HUES64 (cell line): ENCODE measurements at regions not wholly inside any gene's neighbourhood (a gene's known extent, or its start where the extent isn't known, plus 50 kb on each side); places are given as distances from the start of the nearest gene placed in this dataset.

ENCODE experiments used
- H3K27ac ChIP-seq: 2 replicates; pipeline ENCODE4 v1.7.0; 2013; ENCODE audit warnings: low read depth, low read length, inconsistent platforms
- H3K27me3 ChIP-seq: 2 replicates; pipeline ENCODE4 v1.6.1; 2013; ENCODE audit warnings: mild to moderate bottlenecking, low read length; ENCODE audit not compliant: insufficient read depth
- H3K36me3 ChIP-seq: 2 replicates; pipeline ENCODE4 v1.6.1; 2013; ENCODE audit warnings: mild to moderate bottlenecking, low read length; ENCODE audit not compliant: insufficient read depth
- H3K4me1 ChIP-seq: 2 replicates; pipeline ENCODE4 v1.6.1; 2013; ENCODE audit warnings: mild to moderate bottlenecking, low read length, moderate library complexity; ENCODE audit not compliant: insufficient read depth
- H3K4me3 ChIP-seq: 2 replicates; pipeline ENCODE4 v1.5.1; 2013; ENCODE audit warnings: mild to moderate bottlenecking, low read length, moderate library complexity
- H3K9ac ChIP-seq: 2 replicates; pipeline ENCODE4 v1.6.1; 2013; ENCODE audit warnings: mild to moderate bottlenecking, low read depth, low read length
- H3K9me3 ChIP-seq: 2 replicates; pipeline ENCODE4 v1.6.1; 2013; ENCODE audit warnings: low read depth, low read length; ENCODE audit not compliant: insufficient read depth
- WGBS: fragments of 150-250, 120-280 bp; methylation state at CpG from one replicate; pipeline ENCODE4 v1.1.7; 2013; ENCODE audit warnings: missing lambda C conversion rate; 5-methylcytosine and 5-hydroxymethylcytosine counted together

DNA sequence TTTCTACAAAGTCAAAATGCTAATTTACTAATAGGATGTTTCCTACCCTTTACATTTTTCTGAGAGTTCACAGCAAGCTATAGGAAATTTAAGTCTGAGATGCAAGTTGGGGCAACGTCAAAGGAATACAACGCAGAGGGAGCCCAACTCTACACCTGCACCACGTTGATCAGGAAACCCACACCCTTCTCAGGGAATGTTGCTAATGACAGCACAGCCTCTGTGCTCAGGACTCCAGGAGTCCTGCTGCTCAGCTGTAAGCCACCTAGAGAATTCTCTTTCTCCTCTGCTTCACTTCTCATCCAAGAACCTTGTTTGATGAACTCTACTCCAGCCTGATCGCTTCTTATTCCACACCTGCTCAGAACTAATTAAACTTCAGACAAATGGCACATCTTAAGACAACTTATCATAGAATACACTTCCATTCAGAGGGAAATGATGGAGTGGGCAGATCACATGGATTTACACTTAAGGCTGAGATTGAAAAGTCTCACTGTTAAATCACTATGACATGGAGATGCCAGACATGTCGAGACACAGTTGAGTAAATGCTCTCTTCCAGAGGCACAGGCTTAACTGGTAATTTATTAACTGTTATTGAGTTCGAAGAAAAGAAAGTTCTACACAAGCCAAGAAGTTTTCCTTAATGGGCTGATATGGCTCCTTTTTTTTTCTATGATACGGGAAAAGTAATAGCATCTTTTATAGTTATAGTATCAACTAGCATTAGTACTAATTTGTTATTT, 811.6 kb upstream of the ARGLU1 start:
- no peaks in the 10 kb centered on the region for H3K27me3 ChIP-seq
- H3K36me3 ChIP-seq = no peaks in the 10 kb centered on the region
- 82% methylated on average over 6 of the region's 7 CpGs for WGBS
- no peak overlapping the region for H3K4me3 ChIP-seq
- no peak overlapping the region for H3K27ac ChIP-seq
- H3K9me3 ChIP-seq = no peaks in the 10 kb centered on the region
- no peak overlapping the region for H3K9ac ChIP-seq
- peaks cover 9% of the 10 kb centered on the region for H3K4me1 ChIP-seq

DNA sequence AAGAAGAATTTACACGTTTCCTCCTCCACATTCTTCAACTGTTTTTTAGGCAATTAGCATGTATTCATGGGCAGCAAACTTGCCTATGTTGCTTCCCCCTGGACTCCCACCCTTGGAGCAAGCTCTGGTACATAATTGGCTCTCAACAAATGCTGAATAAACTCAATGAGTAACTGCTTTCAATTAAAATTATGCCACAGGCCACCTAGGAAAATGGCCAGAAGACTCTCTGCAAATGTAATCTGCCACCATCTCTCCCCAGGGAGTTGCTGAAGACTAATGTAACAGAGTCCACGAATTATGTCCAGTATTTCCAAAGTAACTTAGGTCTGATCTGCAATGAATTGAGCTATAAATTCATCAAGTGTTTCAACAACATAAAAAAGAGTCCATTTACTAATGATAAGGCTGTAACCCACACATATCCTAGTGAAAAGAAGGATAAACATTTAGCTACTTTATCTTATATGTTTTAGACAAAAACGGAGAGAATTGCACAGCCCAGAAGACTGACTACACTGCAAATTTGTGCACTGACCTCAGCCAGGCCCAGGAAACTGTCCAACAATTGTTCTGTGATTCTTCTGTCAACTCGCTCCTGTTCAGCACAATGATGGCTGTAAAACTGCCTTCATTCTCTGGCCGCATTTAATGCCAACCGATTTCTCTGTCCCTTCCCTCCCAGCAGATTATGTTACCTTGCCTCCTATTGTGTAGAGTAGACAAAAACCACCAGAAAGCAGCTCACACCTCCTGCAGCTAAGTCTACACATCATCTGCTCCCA, 808.6 kb upstream of the ARGLU1 start:
- WGBS = 77% methylated on average over 6 of the region's 6 CpGs
- Histone ChIP-seq H3K27me3 (no peaks in the 10 kb centered on the region), H3K4me3 (no peak overlapping the region)

GRCh38 chr13:107375701-107376340, 807.9 kb upstream of the ARGLU1 start:
- Histone ChIP-seq H3K4me1 (peaks cover 14% of the 10 kb centered on the region), H3K4me3 (no peak overlapping the region), H3K9me3 (no peaks in the 10 kb centered on the region), H3K9ac (no peak overlapping the region), H3K36me3 (no peaks in the 10 kb centered on the region), H3K27ac (no peak overlapping the region), H3K27me3 (no peaks in the 10 kb centered on the region)
- WGBS = 94% methylated on average over 4 of the region's 4 CpGs

More for the DNA sequence above, 808.6 kb upstream of the ARGLU1 start:
- no peak overlapping the region for H3K9ac ChIP-seq
- no peaks in the 10 kb centered on the region for H3K36me3 ChIP-seq
- H3K4me1 ChIP-seq = peaks cover 12% of the 10 kb centered on the region
- H3K27ac ChIP-seq = no peak overlapping the region
- no peaks in the 10 kb centered on the region for H3K9me3 ChIP-seq

- Histone ChIP-seq H3K9ac (no peak overlapping the region), H3K27ac (no peak overlapping the region), H3K4me3 (no peak overlapping the region), H3K36me3 (no peaks in the 10 kb centered on the region), H3K9me3 (no peaks in the 10 kb centered on the region), H3K4me1 (peaks cover 18% of the 10 kb centered on the region), H3K27me3 (no peaks in the 10 kb centered on the region)
- WGBS = 85% methylated on average over 2 of the region's 2 CpGs
These were observed 806.1 kb upstream of the ARGLU1 start for GRCh38 chr13:107374038-107374437.

DNA sequence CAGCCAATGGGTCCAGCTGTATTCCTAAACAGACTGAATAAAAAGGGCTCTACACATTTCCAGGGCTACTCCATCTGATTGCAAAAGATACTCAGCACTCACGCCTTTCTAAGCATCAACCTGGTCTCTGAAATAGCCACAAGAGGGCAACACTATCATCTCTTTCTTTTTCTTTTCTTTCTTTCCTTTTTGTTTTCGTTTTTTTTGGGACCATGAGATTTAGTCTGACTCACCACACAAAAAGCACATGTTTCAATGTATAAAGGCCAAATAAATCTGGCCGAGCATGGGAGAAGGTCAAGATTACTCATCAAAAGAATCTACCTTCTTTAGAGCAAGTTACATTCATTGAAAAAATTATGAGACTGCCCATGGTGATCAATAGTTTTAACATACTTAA, 805.6 kb upstream of the ARGLU1 start:
- WGBS = 25% methylated on average over 3 of the region's 3 CpGs
- no peak overlapping the region for H3K9ac ChIP-seq

DNA sequence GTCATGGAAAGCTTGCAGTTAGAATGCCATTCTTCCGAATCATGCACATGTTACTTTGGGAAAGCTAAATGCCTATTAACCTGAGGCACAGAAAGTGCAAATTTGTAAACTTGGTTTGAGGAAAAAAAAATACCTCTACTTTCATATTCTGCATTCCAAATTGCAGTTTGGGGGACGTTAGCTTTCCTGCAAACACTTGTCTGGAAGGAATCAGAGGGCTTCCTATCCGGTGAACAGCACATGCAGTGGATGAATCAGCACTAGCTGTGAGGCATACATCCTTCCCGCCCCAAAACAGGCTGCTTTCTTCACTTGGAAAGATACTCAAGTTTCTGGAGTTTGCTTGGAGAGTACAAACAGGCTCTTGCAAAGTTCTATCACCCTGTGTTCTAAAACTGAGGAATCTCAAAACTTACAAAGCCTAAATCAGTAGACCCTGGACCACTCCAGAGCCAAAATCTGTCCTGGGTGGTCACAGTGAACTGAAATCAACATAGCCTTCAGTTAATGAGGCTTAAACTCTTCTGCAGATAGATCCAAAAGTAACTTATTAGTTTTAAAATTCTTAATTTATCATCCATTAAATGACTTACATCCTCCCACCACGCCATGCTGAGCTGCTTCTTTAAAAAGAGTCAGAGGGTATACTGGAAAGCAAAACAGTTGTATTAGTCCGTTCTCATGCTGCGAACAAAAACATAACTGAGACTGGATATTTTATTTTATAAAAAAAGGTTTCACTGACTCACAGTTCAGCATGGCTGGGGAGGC, 802.3 kb upstream of the ARGLU1 start:
- Histone ChIP-seq H3K9me3 (no peaks in the 10 kb centered on the region), H3K9ac (no peak overlapping the region), H3K4me1 (peaks cover 9% of the 10 kb centered on the region; the same call in 1 of the 2 replicates), H3K36me3 (no peaks in the 10 kb centered on the region), H3K27ac (no peak overlapping the region), H3K4me3 (no peak overlapping the region), H3K27me3 (no peaks in the 10 kb centered on the region)
- 78% methylated on average over 7 of the region's 7 CpGs for WGBS

More for the DNA sequence above, 805.6 kb upstream of the ARGLU1 start:
- Histone ChIP-seq H3K27me3 (no peaks in the 10 kb centered on the region), H3K4me1 (peaks cover 18% of the 10 kb centered on the region), H3K4me3 (no peak overlapping the region), H3K9me3 (no peaks in the 10 kb centered on the region), H3K27ac (no peak overlapping the region), H3K36me3 (no peaks in the 10 kb centered on the region)

GRCh38 chr13:107367258-107367657, 799.3 kb upstream of the ARGLU1 start:
- Histone ChIP-seq H3K9me3 (no peaks in the 10 kb centered on the region), H3K4me1 (peaks cover 9% of the 10 kb centered on the region; the same call in 1 of the 2 replicates), H3K4me3 (no peak overlapping the region), H3K36me3 (no peaks in the 10 kb centered on the region), H3K27ac (no peak overlapping the region), H3K27me3 (no peaks in the 10 kb centered on the region), H3K9ac (no peak overlapping the region)
- 89% methylated on average over 8 of the region's 8 CpGs for WGBS

DNA sequence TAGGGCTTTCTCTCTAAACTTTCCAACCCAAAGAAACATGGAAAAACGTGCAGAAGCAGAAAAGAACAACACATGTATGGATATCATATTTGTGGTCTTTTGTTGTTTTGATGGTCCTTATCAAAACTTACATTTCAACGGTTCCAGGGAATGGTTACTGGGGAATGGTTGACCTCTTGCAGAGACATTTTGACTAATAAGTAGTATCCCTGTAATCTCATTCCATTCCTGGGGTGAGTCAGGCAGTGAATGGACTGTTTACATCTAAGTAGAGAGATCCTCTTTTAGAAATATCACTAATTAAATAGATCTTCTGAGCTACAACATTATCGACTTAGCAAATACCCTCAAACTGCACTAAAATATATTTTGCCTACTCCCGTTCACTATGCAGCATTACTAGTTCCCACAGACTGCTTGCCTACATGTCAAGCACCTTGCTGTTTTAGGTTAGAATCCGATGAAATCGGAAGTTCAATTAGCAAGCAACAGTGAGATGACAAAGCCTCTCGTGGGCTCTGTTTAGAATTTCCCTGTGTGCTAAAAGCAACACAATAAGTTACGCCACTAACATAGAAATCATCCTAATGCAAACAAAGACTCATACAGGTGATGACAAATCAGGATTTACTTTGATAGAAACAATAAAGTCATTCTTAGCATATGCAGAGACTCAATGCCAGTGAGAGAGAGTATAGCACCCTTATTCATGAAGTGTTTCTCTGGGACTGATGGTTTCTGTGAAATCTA, 797.7 kb upstream of the ARGLU1 start:
- 80% methylated on average over 8 of the region's 8 CpGs for WGBS
- no peaks in the 10 kb centered on the region for H3K9me3 ChIP-seq

DNA sequence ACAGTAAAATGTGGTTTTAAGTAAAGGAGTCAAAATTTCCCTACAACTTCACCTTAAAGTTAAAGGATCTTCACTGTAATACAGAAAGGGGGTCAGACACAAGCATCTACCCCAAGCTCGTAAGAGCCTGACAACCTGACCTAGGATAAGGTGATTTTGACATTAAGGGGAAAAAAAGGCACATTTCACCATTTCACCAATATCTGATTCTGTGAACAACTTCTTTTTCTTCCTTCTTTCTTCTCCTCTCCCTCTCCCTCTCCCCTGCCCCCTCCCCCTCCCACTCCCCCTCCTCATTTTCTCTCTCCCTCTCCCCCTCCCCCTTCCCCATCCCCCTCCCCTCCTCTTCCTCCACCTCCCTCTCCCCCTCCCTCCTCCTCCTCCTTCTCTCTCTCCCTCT, 796.7 kb upstream of the ARGLU1 start:
- H3K27ac ChIP-seq = no peak overlapping the region
- no peak overlapping the region for H3K9ac ChIP-seq
- no CpG with 5 or more reads among the region's 1 CpG for WGBS

More for the DNA sequence above, 797.7 kb upstream of the ARGLU1 start:
- H3K4me3 ChIP-seq = no peak overlapping the region
- H3K36me3 ChIP-seq = no peaks in the 10 kb centered on the region
- 0 out of 2 replicates have a peak, but pooled peaks cover 4% of the 10 kb centered on the region for H3K4me1 ChIP-seq
- H3K9ac ChIP-seq = no peak overlapping the region
- no peak overlapping the region for H3K27ac ChIP-seq
- H3K27me3 ChIP-seq = no peaks in the 10 kb centered on the region

GRCh38 chr13:107361666-107362065, 793.7 kb upstream of the ARGLU1 start:
- Histone ChIP-seq H3K9ac (no peak overlapping the region), H3K9me3 (no peaks in the 10 kb centered on the region), H3K27me3 (no peaks in the 10 kb centered on the region), H3K4me3 (no peak overlapping the region), H3K36me3 (no peaks in the 10 kb centered on the region), H3K4me1 (no peaks in the 10 kb centered on the region), H3K27ac (no peak overlapping the region)
- WGBS = 89% methylated on average over 3 of the region's 5 CpGs

More for the DNA sequence above, 796.7 kb upstream of the ARGLU1 start:
- no peak overlapping the region for H3K4me3 ChIP-seq
- H3K4me1 ChIP-seq = no peaks in the 10 kb centered on the region
- H3K9me3 ChIP-seq = no peaks in the 10 kb centered on the region
- no peaks in the 10 kb centered on the region for H3K27me3 ChIP-seq
- no peaks in the 10 kb centered on the region for H3K36me3 ChIP-seq
